K562 (cell line): ENCODE measurements at regions not wholly inside any gene's neighbourhood (a gene's known extent, or its start where the extent isn't known, plus 50 kb on each side); places are given as distances from the start of the nearest gene placed in this dataset.

Experiments
- ATAC-seq: fragments of 200-7000 bp; cut with Tn5 transposase; 3 replicates; pipeline ENCODE4 v1.9.1; 2020; ENCODE audit warnings: moderate library complexity
- BruUV-seq: library from RNA; stranded (reverse); fragments of 400-500 nt; replicated peaks from 2 replicates; lab custom pipeline; 2021; lab: Mats Ljungman, UMichigan
- CTCF ChIA-PET: fragments of 300-600 bp; formaldehyde crosslinking; extraction: SDS; loops from one replicate; lab custom pipeline; 2021; ENCODE audit warnings: low intra/inter-chr PET ratio; lab: Yijun Ruan, JAX
- POLR2A ChIA-PET: fragments of 300-600, 350-650 bp; sonication (Branson Sonifier 250); formaldehyde crosslinking; extraction: SDS; loops from one replicate; lab custom pipeline; 2021; ENCODE audit warnings: antibody characterized with exemption, inconsistent platforms; lab: Yijun Ruan, JAX
- DNase-seq, 4 experiments: peaks; one replicate each; pipeline versions ENCODE4 v3.0.0 to v3.0.0-alpha.2; 2011 to 2018; ENCODE audit warnings: low spot score in 3 of 4, mixed read lengths in 3 of 4; ENCODE audit errors: extremely low read depth in 1 of 4
- FAIRE-seq: peaks from 2 replicates; lab custom pipeline; 2011; peaks lifted over from hg19 to GRCh38; lab: Jason Lieb, UNC
- H2AFZ ChIP-seq: 2 replicates; pipeline ENCODE4 v1.6.0; 2011; ENCODE audit warnings: low read depth, low read length, control low read depth, inconsistent platforms
- H3K27ac ChIP-seq: fragments of 200-600 bp; 3 replicates; pipeline ENCODE4 v1.8.0; 2011; ENCODE audit warnings: low read depth, mild to moderate bottlenecking, control low read depth, inconsistent platforms, low read length, moderate library complexity, mixed read lengths; ENCODE audit errors: extremely low read depth
- H3K27me3 ChIP-seq, 2 experiments: fragments of 300-600 bp in 1 of 2; 2 replicates in 1 of 2; 3 replicates in 1 of 2; pipeline versions ENCODE4 v1.6.0 to v1.8.0; 2011; ENCODE audit warnings: inconsistent platforms in 2 of 2, low read length in 2 of 2, mild to moderate bottlenecking in 1 of 2, mixed read lengths in 1 of 2, moderate library complexity in 1 of 2; ENCODE audit not compliant: control insufficient read depth in 2 of 2, insufficient read depth in 2 of 2
- H3K36me3 ChIP-seq: fragments of 300-600 bp; 3 replicates; pipeline ENCODE4 v1.8.0; 2011; ENCODE audit warnings: mild to moderate bottlenecking, low read length, inconsistent platforms; ENCODE audit not compliant: control insufficient read depth, insufficient read depth
- H3K4me1 ChIP-seq, 2 experiments: fragments of 200-600 bp in 1 of 2; replicated peaks in 1 of 2; 2 replicates in 1 of 2; 3 replicates in 1 of 2; pipeline versions ENCODE4 v1.5.1 to v1.8.0; 2011; ENCODE audit warnings: inconsistent platforms in 2 of 2, low read length in 2 of 2, mild to moderate bottlenecking in 1 of 2, mixed read lengths in 1 of 2, moderate library complexity in 1 of 2; ENCODE audit not compliant: control insufficient read depth in 2 of 2, insufficient read depth in 2 of 2
- H3K4me2 ChIP-seq: 2 replicates; pipeline ENCODE4 v1.6.1; 2011; ENCODE audit warnings: low read length, control low read depth, inconsistent platforms, mixed read lengths; ENCODE audit not compliant: insufficient read depth
- H3K4me3 ChIP-seq: fragments of 200-600 bp; sonication (generic), shearing (Covaris generic); 2 replicates; pipeline ENCODE4 v1.5.1; 2016; ENCODE audit warnings: control low read depth, inconsistent platforms
- H3K79me2 ChIP-seq: fragments of 200-600 bp; 3 replicates; pipeline ENCODE4 v1.8.0; 2011; ENCODE audit warnings: low read length, inconsistent platforms; ENCODE audit not compliant: control insufficient read depth, insufficient read depth
- H3K9ac ChIP-seq, 2 experiments: 2 replicates each; pipeline versions ENCODE4 v1.6.0 to v1.6.1; 2011; ENCODE audit warnings: low read depth in 2 of 2, low read length in 2 of 2, control low read depth in 1 of 2, inconsistent platforms in 1 of 2, mild to moderate bottlenecking in 1 of 2, mixed read lengths in 1 of 2; ENCODE audit not compliant: insufficient read depth in 1 of 2
- H3K9me1 ChIP-seq: one replicate; pipeline ENCODE4 v1.6.0; 2011; ENCODE audit warnings: inconsistent platforms, mild to moderate bottlenecking, low read length, moderate library complexity; ENCODE audit not compliant: control insufficient read depth, insufficient read depth
- H3K9me3 ChIP-seq: replicated peaks from 2 replicates; pipeline ENCODE4 v1.5.1; 2011; ENCODE audit warnings: low read depth, low read length, inconsistent platforms; ENCODE audit not compliant: control insufficient read depth, insufficient read depth
- H4K20me1 ChIP-seq: replicated peaks from 2 replicates; pipeline ENCODE4 v1.6.1; 2011; ENCODE audit warnings: low read length, inconsistent platforms, mixed read lengths; ENCODE audit not compliant: control insufficient read depth, insufficient read depth
- CHD1 ChIP-seq: fragments of 200-600 bp; sonication (generic); IDR thresholded peaks from one replicate; pipeline ENCODE4 v1.6.1; 2012; ENCODE audit warnings: mild to moderate bottlenecking, moderate library complexity, low read length, inconsistent platforms
- E2F6 ChIP-seq, 2 experiments: IDR thresholded peaks; 2 replicates each; pipeline ENCODE4 v1.6.1; 2011; ENCODE audit warnings: borderline replicate concordance in 1 of 2, control low read depth in 1 of 2, low read depth in 1 of 2, low read length in 1 of 2, mild to moderate bottlenecking in 1 of 2, mixed read lengths in 1 of 2, moderate library complexity in 1 of 2; ENCODE audit not compliant: insufficient read depth in 1 of 2, insufficient read length in 1 of 2, poor library complexity in 1 of 2, severe bottlenecking in 1 of 2; ENCODE audit errors: extremely low read depth in 1 of 2
- FUS ChIP-seq: fragments of 200-400 bp; formaldehyde crosslinking; optimal IDR thresholded peaks from 2 replicates; pipeline ENCODE3; 2017; ENCODE audit warnings: low read depth, low read length
- GABPB2 ChIP-seq: fragments of 250-450 bp; sonication (Bioruptor Pico); conservative IDR thresholded peaks from 2 replicates; pipeline ENCODE4 v1.5.1; 2021; ENCODE audit warnings: mild to moderate bottlenecking
- MAFF ChIP-seq: IDR thresholded peaks from 2 replicates; pipeline ENCODE4 v1.6.1; 2012; ENCODE audit warnings: low read length, improper control_type of control experiment
- NR4A1 ChIP-seq, 2 experiments: fragments of 250-450 bp in 1 of 2; fragments of 450-650 bp in 1 of 2; sonication (Bioruptor Pico) in 1 of 2; IDR thresholded peaks; 2 replicates each; pipeline versions ENCODE4 v1.4.0 to v1.6.1; 2016 to 2020; ENCODE audit warnings: mild to moderate bottlenecking in 2 of 2, missing compliant biosample characterization in 1 of 2, missing genetic modification characterization in 1 of 2, moderate library complexity in 1 of 2
- RAD21 ChIP-seq, 2 experiments: fragments of 250-450 bp in 1 of 2; fragments of 450-650 bp in 1 of 2; sonication (Bioruptor Pico) in 1 of 2; formaldehyde crosslinking in 1 of 2; IDR thresholded peaks in 1 of 2; conservative IDR thresholded peaks in 1 of 2; 2 replicates each; pipeline versions ENCODE4 v1.4.0 to v1.8.0; 2020 to 2022; ENCODE audit warnings: mild to moderate bottlenecking in 2 of 2, moderate library complexity in 1 of 2
- TARDBP ChIP-seq: fragments of 450-650 bp; IDR thresholded peaks from 2 replicates; pipeline ENCODE4 v1.6.1; 2016
- TCF7 ChIP-seq: sonication (generic); IDR thresholded peaks from 2 replicates; pipeline ENCODE4 v1.6.1; 2016; ENCODE audit warnings: antibody characterized with exemption, borderline replicate concordance
- ZNF140 ChIP-seq: fragments of 250-450 bp; sonication (Bioruptor Pico); IDR thresholded peaks from 2 replicates; pipeline ENCODE4 v1.8.0; 2021; ENCODE audit warnings: moderate library complexity, mild to moderate bottlenecking, inconsistent platforms
- ZNF263 ChIP-seq: sonication (generic); formaldehyde crosslinking; IDR thresholded peaks from 2 replicates; pipeline ENCODE4 v1.8.0; 2022; ENCODE audit warnings: mild to moderate bottlenecking, missing genetic modification reagents, borderline replicate concordance
- ZNF280B ChIP-seq: fragments of 250-450 bp; sonication (Bioruptor Pico); IDR thresholded peaks from 2 replicates; pipeline ENCODE4 v1.5.1; 2021; ENCODE audit warnings: mild to moderate bottlenecking
- WGBS: fragments of 100-300 bp; shearing (Covaris generic); methylation state at CpG from one replicate; pipeline ENCODE4 v1.1.6; 2016; ENCODE audit warnings: low coverage, mixed read lengths; ENCODE audit not compliant: insufficient coverage; ENCODE audit errors: missing lambda C conversion rate; 5-methylcytosine and 5-hydroxymethylcytosine counted together
- in situ Hi-C: fragments of 300-500 bp; cut with MboI; formaldehyde crosslinking; loops from 4 replicates; pipeline ENCODE4 v1.15.0; 2018; ENCODE audit warnings: inconsistent platforms, mixed read lengths
- intact Hi-C: fragments of 100-400 bp; cut with micrococcal nuclease; formaldehyde crosslinking; loops from 2 replicates; pipeline ENCODE4 v1.14.2; 2022
- TF ChIP-seq, protein P1 (sequence below): sonication (generic); formaldehyde crosslinking; IDR thresholded peaks from 2 replicates; pipeline ENCODE4 v1.8.0; 2022; ENCODE audit warnings: mild to moderate bottlenecking, missing genetic modification reagents, borderline replicate concordance

GRCh38 chr5:135693371-135693955 lies 114.7 kb upstream of the CXCL14 start:
- no peak overlapping the region for H2AFZ ChIP-seq
- CTCF ChIA-PET = no interaction called here
- DNase-seq = no peak
- no peaks in the 10 kb centered on the region for H3K9me3 ChIP-seq
- H3K36me3 ChIP-seq = no peaks in the 10 kb centered on the region
- intact Hi-C loops = no loop called here
- H3K27ac ChIP-seq = no peak overlapping the region
- no peak overlapping the region for H3K9ac ChIP-seq
- no peaks in the 10 kb centered on the region for H3K9me1 ChIP-seq
- BruUV-seq = no TSS peak
- 4% methylated on average over 8 of the region's 8 CpGs for WGBS
- FAIRE-seq = no peak
- no peak overlapping the region for H3K4me2 ChIP-seq
- no peak overlapping the region for H3K4me3 ChIP-seq
- ATAC-seq = no peak
- in situ Hi-C loops = no loop called here
- no peaks in the 10 kb centered on the region; the same call in 1 of the 2 replicates for H4K20me1 ChIP-seq
- peaks cover 3 to 39% of the 10 kb centered on the region in 2 experiments; a peak in 4 of 5 replicates for H3K27me3 ChIP-seq
- no peaks in the 10 kb centered on the region for H3K79me2 ChIP-seq
- H3K4me1 ChIP-seq = no peaks in the 10 kb centered on the region; a peak in 2 of 5 replicates
- POLR2A ChIA-PET = no interaction called here
- TF ChIP-seq NR4A1 (CRISPR knock-in tag; IDR thresholded peaks at IDR 0.05) (no peak), NR4A1 (tag; IDR thresholded peaks at IDR 0.05) (no peak), ZNF140 (CRISPR knock-in tag) (no peak), TARDBP (no peak), ZNF280B (no peak), CHD1 (no peak), E2F6 (IDR thresholded peaks at IDR 0.05; ENCODE audit: borderline replicate concordance in 1 of 2, extremely low read depth in 1 of 2, insufficient read depth in 1 of 2, insufficient read length in 1 of 2, low read depth in 1 of 2, low read length in 1 of 2, poor library complexity in 1 of 2, severe bottlenecking in 1 of 2) (no peak), RAD21 (CRISPR knock-in tag; conservative IDR thresholded peaks at IDR 0.05 in 1 of 2, IDR thresholded peaks at IDR 0.05 in 1 of 2) (no peak), TCF7 (no peak), FUS (no peak), GABPB2 (CRISPR knock-in tag) (no peak), ZNF263 (CRISPR knock-in tag) (no peak), MAFF (no peak)
- TF ChIP-seq, protein P1, sequence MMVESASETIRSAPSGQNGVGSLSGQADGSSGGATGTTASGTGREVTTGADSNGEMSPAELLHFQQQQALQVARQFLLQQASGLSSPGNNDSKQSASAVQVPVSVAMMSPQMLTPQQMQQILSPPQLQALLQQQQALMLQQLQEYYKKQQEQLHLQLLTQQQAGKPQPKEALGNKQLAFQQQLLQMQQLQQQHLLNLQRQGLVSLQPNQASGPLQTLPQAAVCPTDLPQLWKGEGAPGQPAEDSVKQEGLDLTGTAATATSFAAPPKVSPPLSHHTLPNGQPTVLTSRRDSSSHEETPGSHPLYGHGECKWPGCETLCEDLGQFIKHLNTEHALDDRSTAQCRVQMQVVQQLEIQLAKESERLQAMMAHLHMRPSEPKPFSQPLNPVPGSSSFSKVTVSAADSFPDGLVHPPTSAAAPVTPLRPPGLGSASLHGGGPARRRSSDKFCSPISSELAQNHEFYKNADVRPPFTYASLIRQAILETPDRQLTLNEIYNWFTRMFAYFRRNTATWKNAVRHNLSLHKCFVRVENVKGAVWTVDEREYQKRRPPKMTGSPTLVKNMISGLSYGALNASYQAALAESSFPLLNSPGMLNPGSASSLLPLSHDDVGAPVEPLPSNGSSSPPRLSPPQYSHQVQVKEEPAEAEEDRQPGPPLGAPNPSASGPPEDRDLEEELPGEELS = no peak
